B cell (primary cell): ENCODE measurements at regions not wholly inside any gene's neighbourhood (a gene's known extent, or its start where the extent isn't known, plus 50 kb on each side); places are given as distances from the start of the nearest gene placed in this dataset.

Experiments
- ATAC-seq: fragments of 200-7000 bp; cut with Tn5 transposase; one replicate; pipeline ENCODE4 v1.10.0; 2021; ENCODE audit warnings: low read depth, mild to moderate bottlenecking, moderate number of reproducible peaks, moderate library complexity
- CTCF ChIA-PET: fragments of 350-600 bp; sonication (Branson Sonifier 250); formaldehyde crosslinking; loops from one replicate; lab custom pipeline; 2021; ENCODE audit warnings: antibody characterized with exemption, inconsistent platforms; lab: Charles Lee
- POLR2A ChIA-PET: fragments of 350-600 bp; sonication (Branson Sonifier 250); formaldehyde crosslinking; loops from one replicate; lab custom pipeline; 2021; ENCODE audit warnings: antibody characterized with exemption; lab: Charles Lee
- DNase-seq: peaks from one replicate; pipeline ENCODE4 v3.0.0; 2013
- H2AFZ ChIP-seq: 2 replicates; pipeline ENCODE4 v1.6.1; 2012; ENCODE audit warnings: mild to moderate bottlenecking, low read depth, low read length; ENCODE audit not compliant: insufficient read depth, poor library complexity, severe bottlenecking
- H3K27ac ChIP-seq, 2 donors: 1 replicate in 1 of 2; 2 replicates in 1 of 2; pipeline ENCODE4 v1.5.1; 2012 to 2013; ENCODE audit warnings: low read length in 2 of 2, mild to moderate bottlenecking in 2 of 2, moderate library complexity in 1 of 2
- H3K27me3 ChIP-seq, 4 experiments: fragments of 200-600 bp in 1 of 4; sonication (generic) in 1 of 4; replicated peaks in 1 of 4; 1 replicate in 2 of 4; 2 replicates in 2 of 4; pipeline versions ENCODE4 v1.6.1 to v1.7.0; 2013 to 2016; ENCODE audit warnings: low read length in 3 of 4, mild to moderate bottlenecking in 2 of 4, mixed read lengths in 1 of 4, moderate library complexity in 1 of 4; ENCODE audit not compliant: insufficient read depth in 4 of 4, control insufficient read depth in 3 of 4; ENCODE audit errors: control extremely low read depth in 1 of 4
- H3K36me3 ChIP-seq, 2 experiments: replicated peaks in 1 of 2; 1 replicate in 1 of 2; 2 replicates in 1 of 2; pipeline versions ENCODE4 v1.6.1 to v1.7.1; 2013; ENCODE audit warnings: low read length in 1 of 2; ENCODE audit not compliant: insufficient read depth in 2 of 2, control insufficient read depth in 1 of 2; ENCODE audit errors: control extremely low read depth in 1 of 2, extremely low read depth in 1 of 2
- H3K4me1 ChIP-seq, 2 donors: fragments of 200-600 bp in 1 of 2; sonication (generic) in 1 of 2; 1 replicate in 1 of 2; 2 replicates in 1 of 2; pipeline versions ENCODE4 v1.5.1 to v1.6.1; 2013 to 2017; ENCODE audit warnings: low read length in 2 of 2; ENCODE audit not compliant: control insufficient read depth in 2 of 2, insufficient read depth in 2 of 2
- H3K4me2 ChIP-seq: replicated peaks from 2 replicates; pipeline ENCODE3; 2012; ENCODE audit warnings: mild to moderate bottlenecking, low read depth, low read length; ENCODE audit not compliant: poor library complexity, severe bottlenecking
- H3K4me3 ChIP-seq, 5 experiments: fragments of 200-600 bp in 1 of 5; sonication (generic) in 1 of 5; 1 replicate in 3 of 5; 2 replicates in 2 of 5; pipeline versions ENCODE4 v1.5.1 to v1.7.0; 2011 to 2016; ENCODE audit warnings: low read length in 4 of 5, mild to moderate bottlenecking in 4 of 5, low read depth in 2 of 5, control low read depth in 1 of 5, moderate library complexity in 1 of 5; ENCODE audit not compliant: insufficient read depth in 1 of 5; ENCODE audit errors: control extremely low read depth in 1 of 5, extremely low read depth in 1 of 5
- H3K79me2 ChIP-seq: fragments of 200-600 bp; sonication (generic); one replicate; pipeline ENCODE4 v1.6.0; 2016; ENCODE audit warnings: low read length; ENCODE audit not compliant: control insufficient read depth, insufficient read depth
- H3K9ac ChIP-seq: fragments of 200-600 bp; sonication (generic); 2 replicates; pipeline ENCODE4 v1.6.1; 2017; ENCODE audit warnings: mild to moderate bottlenecking, low read length, moderate library complexity
- H3K9me3 ChIP-seq, 3 donors: one replicate each; pipeline versions ENCODE4 v1.6.1 to v1.7.1; 2013; ENCODE audit warnings: low read length in 2 of 3; ENCODE audit not compliant: control insufficient read depth in 2 of 3, insufficient read depth in 1 of 3; ENCODE audit errors: control extremely low read depth in 1 of 3
- H4K20me1 ChIP-seq: 2 replicates; pipeline ENCODE4 v1.6.0; 2012; ENCODE audit warnings: mild to moderate bottlenecking, low read length; ENCODE audit not compliant: insufficient read depth, control insufficient read depth, poor library complexity, severe bottlenecking
- H3K27ac Mint-ChIP-seq: one replicate; pipeline ENCODE4 v1.8.0; 2021; ENCODE audit warnings: mixed read lengths
- H3K27me3 Mint-ChIP-seq: one replicate; pipeline ENCODE4 v1.8.0; 2021; ENCODE audit warnings: mixed read lengths
- H3K4me1 Mint-ChIP-seq: one replicate; pipeline ENCODE4 v1.8.0; 2021; ENCODE audit warnings: mixed read lengths
- H3K4me3 Mint-ChIP-seq: one replicate; pipeline ENCODE4 v1.8.0; 2021; ENCODE audit warnings: mixed read lengths
- H3K9me3 Mint-ChIP-seq: one replicate; pipeline ENCODE4 v1.8.0; 2022; ENCODE audit warnings: mixed read lengths; ENCODE audit not compliant: insufficient read depth
- EZH2 ChIP-seq: IDR thresholded peaks from 2 replicates; pipeline ENCODE4 v1.6.1; 2012; ENCODE audit warnings: borderline replicate concordance, low read depth, mild to moderate bottlenecking, moderate library complexity, low read length; ENCODE audit not compliant: insufficient read depth, poor library complexity, severe bottlenecking
- WGBS: methylation state at CpG from one replicate; pipeline ENCODE4 v1.1.5; 2013; ENCODE audit warnings: missing lambda C conversion rate; ENCODE audit not compliant: insufficient coverage; 5-methylcytosine and 5-hydroxymethylcytosine counted together
- intact Hi-C: fragments of 100-400 bp; cut with micrococcal nuclease; formaldehyde crosslinking; loops from one replicate; pipeline ENCODE4 v1.10.0; 2022
- TF ChIP-seq, protein P1 (sequence below): fragments of 200-600 bp; IDR thresholded peaks from one replicate; pipeline ENCODE4 v1.8.0; 2022; ENCODE audit warnings: antibody characterized with exemption, mild to moderate bottlenecking

DNA sequence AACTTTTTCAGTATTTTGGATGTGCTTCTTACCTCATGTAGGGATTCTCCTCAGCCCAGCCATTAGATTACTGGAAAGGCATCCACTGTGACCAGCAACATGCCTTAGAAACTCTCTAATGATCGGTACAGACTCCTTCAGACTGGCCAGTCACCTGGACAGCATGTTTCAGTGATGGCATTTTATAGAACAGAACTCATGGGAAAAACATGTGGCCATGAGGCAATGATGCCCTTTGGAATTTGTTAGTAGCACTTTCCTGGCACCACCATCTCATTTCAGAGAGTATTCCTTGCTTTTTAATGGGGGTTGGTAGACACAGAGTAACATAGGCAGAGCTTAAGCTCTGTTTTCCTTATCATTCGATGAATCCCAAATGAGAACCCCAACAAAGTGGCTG lies 72.1 kb upstream of the FAM98A start:
- Mint-ChIP-seq H3K27ac (no peak overlapping the region), H3K9me3 (no peaks in the 10 kb centered on the region), H3K27me3 (peaks cover 17% of the 10 kb centered on the region), H3K4me3 (no peak overlapping the region), H3K4me1 (no peaks in the 10 kb centered on the region)
- Histone ChIP-seq H3K27ac (no peak overlapping the region), H3K4me3 (no peak overlapping the region), H3K9ac (no peak overlapping the region), H3K27me3 (no peaks in the 10 kb centered on the region), H3K4me2 (no peak overlapping the region), H3K4me1 (no peaks in the 10 kb centered on the region), H2AFZ (no peak overlapping the region), H3K36me3 (no peaks in the 10 kb centered on the region), H3K9me3 (peaks cover 0 to 5% (median 0%) of the 10 kb centered on the region in 3 donors), H3K79me2 (no peaks in the 10 kb centered on the region), H4K20me1 (no peaks in the 10 kb centered on the region)
- 100% methylated on average over 1 of the region's 2 CpGs for WGBS
- no peak for ATAC-seq
- POLR2A ChIA-PET, result no interaction called here
- CTCF ChIA-PET, result no interaction called here
- intact Hi-C loops, result no loop called here
- TF ChIP-seq, protein P1, sequence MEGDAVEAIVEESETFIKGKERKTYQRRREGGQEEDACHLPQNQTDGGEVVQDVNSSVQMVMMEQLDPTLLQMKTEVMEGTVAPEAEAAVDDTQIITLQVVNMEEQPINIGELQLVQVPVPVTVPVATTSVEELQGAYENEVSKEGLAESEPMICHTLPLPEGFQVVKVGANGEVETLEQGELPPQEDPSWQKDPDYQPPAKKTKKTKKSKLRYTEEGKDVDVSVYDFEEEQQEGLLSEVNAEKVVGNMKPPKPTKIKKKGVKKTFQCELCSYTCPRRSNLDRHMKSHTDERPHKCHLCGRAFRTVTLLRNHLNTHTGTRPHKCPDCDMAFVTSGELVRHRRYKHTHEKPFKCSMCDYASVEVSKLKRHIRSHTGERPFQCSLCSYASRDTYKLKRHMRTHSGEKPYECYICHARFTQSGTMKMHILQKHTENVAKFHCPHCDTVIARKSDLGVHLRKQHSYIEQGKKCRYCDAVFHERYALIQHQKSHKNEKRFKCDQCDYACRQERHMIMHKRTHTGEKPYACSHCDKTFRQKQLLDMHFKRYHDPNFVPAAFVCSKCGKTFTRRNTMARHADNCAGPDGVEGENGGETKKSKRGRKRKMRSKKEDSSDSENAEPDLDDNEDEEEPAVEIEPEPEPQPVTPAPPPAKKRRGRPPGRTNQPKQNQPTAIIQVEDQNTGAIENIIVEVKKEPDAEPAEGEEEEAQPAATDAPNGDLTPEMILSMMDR, result no peak
- no peak for TF ChIP-seq EZH2
- no peak for DNase-seq

DNA sequence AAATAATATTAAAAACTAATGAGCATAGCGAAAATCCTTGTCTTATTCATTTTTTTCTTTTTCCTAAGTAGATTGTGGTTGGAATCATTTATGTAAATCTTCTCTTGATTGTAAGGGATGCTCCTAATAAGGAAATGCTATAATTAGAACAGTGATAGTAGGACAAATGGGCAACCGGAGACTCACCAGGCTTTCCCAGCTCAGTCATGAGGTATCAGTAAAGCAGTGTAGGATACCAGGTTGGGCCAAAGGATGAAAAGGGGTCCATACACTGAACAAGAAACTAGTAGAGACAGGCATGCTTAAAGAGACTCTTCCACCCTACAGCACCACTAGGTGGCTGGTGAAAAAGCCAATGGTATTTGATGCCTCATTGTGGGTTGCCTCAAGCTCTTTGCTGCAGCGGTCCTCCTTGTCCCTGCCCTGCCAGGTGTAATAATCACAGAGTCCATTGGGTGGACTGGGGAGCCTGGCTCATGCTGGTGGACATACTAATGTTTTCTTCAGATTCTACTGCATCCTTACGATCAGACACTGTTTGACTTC lies 71.4 kb upstream of the FAM98A start:
- H2AFZ ChIP-seq, result no peak overlapping the region
- no peaks in the 10 kb centered on the region for H4K20me1 ChIP-seq
- H3K9me3 ChIP-seq, result peaks cover 0 to 5% (median under 1%) of the 10 kb centered on the region in 3 donors
- H3K27ac ChIP-seq, result no peak overlapping the region
- no peak overlapping the region for H3K4me3 ChIP-seq
- Mint-ChIP-seq H3K4me1 (no peaks in the 10 kb centered on the region), H3K27me3 (peaks cover 17% of the 10 kb centered on the region), H3K27ac (no peak overlapping the region), H3K9me3 (peaks cover 3% of the 10 kb centered on the region), H3K4me3 (no peak overlapping the region)
- no peaks in the 10 kb centered on the region for H3K27me3 ChIP-seq
- TF ChIP-seq, protein P1, result no peak
- TF ChIP-seq EZH2, result no peak
- H3K4me2 ChIP-seq, result no peak overlapping the region
- no CpG with 5 or more reads among the region's 4 CpGs for WGBS
- ChIA-PET POLR2A (no interaction called here), CTCF (interaction anchor here (0.6 kb wide), 1 partner anchor 9 kb away, joined by 3 read pairs; no protein-coding TSS in a partner anchor)
- no peak overlapping the region for H3K9ac ChIP-seq
- no peak for ATAC-seq
- DNase-seq, result no peak
- H3K36me3 ChIP-seq, result no peaks in the 10 kb centered on the region
- H3K4me1 ChIP-seq, result no peaks in the 10 kb centered on the region
- H3K79me2 ChIP-seq, result no peaks in the 10 kb centered on the region
- intact Hi-C loops, result no loop called here
